Left ventricle myocardium inferior (tissue), 1 donor: ENCODE measurements at regions not wholly inside any gene's neighbourhood (a gene's known extent, or its start where the extent isn't known, plus 50 kb on each side); places are given as distances from the start of the nearest gene placed in this dataset.

Experiments
- DNase-seq: peaks from one replicate; pipeline ENCODE4 v3.0.0-alpha.2; 2020
- H3K27ac ChIP-seq: fragments of 200-600 bp; replicated peaks from 2 replicates; pipeline ENCODE4 v1.8.0; 2021
- H3K27me3 ChIP-seq: fragments of 200-600 bp; 2 replicates; pipeline ENCODE4 v1.8.0; 2021; ENCODE audit warnings: low read depth
- H3K36me3 ChIP-seq: fragments of 200-600 bp; 2 replicates; pipeline ENCODE4 v1.8.0; 2021
- H3K4me1 ChIP-seq: fragments of 200-600 bp; 2 replicates; pipeline ENCODE4 v1.8.0; 2021
- H3K4me3 ChIP-seq: fragments of 200-600 bp; 2 replicates; pipeline ENCODE4 v1.8.0; 2021; ENCODE audit warnings: mild to moderate bottlenecking, moderate library complexity
- H3K9me3 ChIP-seq: fragments of 200-600 bp; replicated peaks from 2 replicates; pipeline ENCODE4 v1.8.0; 2021
- CTCF ChIP-seq: fragments of 200-600 bp; IDR thresholded peaks from 2 replicates; pipeline ENCODE4 v1.8.0; 2021; ENCODE audit warnings: antibody characterized with exemption, mild to moderate bottlenecking, borderline replicate concordance
- intact Hi-C: fragments of 100-400 bp; cut with micrococcal nuclease; formaldehyde crosslinking; loops from one replicate; pipeline ENCODE4 v1.11.0; 2022
- donor health status: DM: no; HTN: yes; CAD: no; lungs with severe emphysema.

- Histone ChIP-seq H3K9me3 (no peaks in the 10 kb centered on the region), H3K4me1 (peaks cover 60% of the 10 kb centered on the region), H3K36me3 (no peaks in the 10 kb centered on the region), H3K27ac (peak overlapping the region; percentile 50), H3K4me3 (no peak overlapping the region), H3K27me3 (no peaks in the 10 kb centered on the region)
- intact Hi-C loops: no loop called here
- no peak for DNase-seq
- no peak for TF ChIP-seq CTCF
Measured at GRCh38 chr2:217634871-217635270, 367.9 kb downstream of the TNS1 start.

- Histone ChIP-seq H3K27ac (peak overlapping the region; percentile 27), H3K36me3 (no peaks in the 10 kb centered on the region), H3K4me1 (peaks cover 62% of the 10 kb centered on the region), H3K27me3 (no peaks in the 10 kb centered on the region), H3K4me3 (no peak overlapping the region), H3K9me3 (no peaks in the 10 kb centered on the region)
- peak; percentile 53 for DNase-seq
- no peak for TF ChIP-seq CTCF
- intact Hi-C loops: no loop called here
Measured at GRCh38 chr2:217632043-217632442, 370.8 kb downstream of the TNS1 start.

- H3K9me3 ChIP-seq: no peaks in the 10 kb centered on the region
- peaks cover 55% of the 10 kb centered on the region for H3K4me1 ChIP-seq
- H3K36me3 ChIP-seq: no peaks in the 10 kb centered on the region
- intact Hi-C loops: no loop called here
- no peak for TF ChIP-seq CTCF
- no peak for DNase-seq
- H3K27ac ChIP-seq: no peak overlapping the region
- H3K27me3 ChIP-seq: no peaks in the 10 kb centered on the region
- no peak overlapping the region for H3K4me3 ChIP-seq
Measured at GRCh38 chr2:217631115-217631514, 371.7 kb downstream of the TNS1 start.

GRCh38 chr2:217629347-217629746, 373.4 kb downstream of the TNS1 start:
- no peak overlapping the region for H3K27ac ChIP-seq
- H3K4me1 ChIP-seq: peaks cover 53% of the 10 kb centered on the region
- intact Hi-C loops: no loop called here

GRCh38 chr2:217628061-217628460, 374.7 kb downstream of the TNS1 start:
- no peak overlapping the region for H3K4me3 ChIP-seq
- no peaks in the 10 kb centered on the region for H3K9me3 ChIP-seq
- peaks cover 44% of the 10 kb centered on the region for H3K4me1 ChIP-seq
- DNase-seq: no peak
- no peaks in the 10 kb centered on the region for H3K36me3 ChIP-seq
- no peak for TF ChIP-seq CTCF
- intact Hi-C loops: no loop called here
- no peaks in the 10 kb centered on the region for H3K27me3 ChIP-seq
- no peak overlapping the region for H3K27ac ChIP-seq

More at GRCh38 chr2:217629347-217629746, 373.4 kb downstream of the TNS1 start:
- H3K27me3 ChIP-seq: no peaks in the 10 kb centered on the region
- H3K36me3 ChIP-seq: no peaks in the 10 kb centered on the region
- no peak for DNase-seq
- TF ChIP-seq CTCF: no peak
- no peaks in the 10 kb centered on the region for H3K9me3 ChIP-seq
- no peak overlapping the region for H3K4me3 ChIP-seq

GRCh38 chr2:217626926-217627325, 375.9 kb downstream of the TNS1 start:
- TF ChIP-seq CTCF: no peak
- Histone ChIP-seq H3K4me1 (peaks cover 48% of the 10 kb centered on the region), H3K27ac (no peak overlapping the region), H3K9me3 (no peaks in the 10 kb centered on the region), H3K27me3 (no peaks in the 10 kb centered on the region), H3K4me3 (no peak overlapping the region), H3K36me3 (no peaks in the 10 kb centered on the region)
- no peak for DNase-seq
- intact Hi-C loops: no loop called here
